ENCODE measurements at regions not wholly inside any gene's neighbourhood (a gene's known extent, or its start where the extent isn't known, plus 50 kb on each side); places are given as distances from the start of the nearest gene placed in this dataset.

GRCh38 chr14:85169381-85169780 is 360.6 kb upstream of the FLRT2 start:
- H3K27me3 Mint-ChIP-seq (ENCODE audit: low read depth) = peaks cover 5% of the 10 kb centered on the region; the same call in 1 of the 2 replicates
- H3K9me3 Mint-ChIP-seq = no peaks in the 10 kb centered on the region
- ChIA-PET CTCF (no interaction called here), POLR2A (no interaction called here)
- H3K36me3 Mint-ChIP-seq = no peaks in the 10 kb centered on the region
- H3K4me1 Mint-ChIP-seq = no peaks in the 10 kb centered on the region
- TF ChIP-seq EMX1 (CRISPR knock-in tag; IDR thresholded peaks at IDR 0.05) = no peak
- TF ChIP-seq, protein P1, sequence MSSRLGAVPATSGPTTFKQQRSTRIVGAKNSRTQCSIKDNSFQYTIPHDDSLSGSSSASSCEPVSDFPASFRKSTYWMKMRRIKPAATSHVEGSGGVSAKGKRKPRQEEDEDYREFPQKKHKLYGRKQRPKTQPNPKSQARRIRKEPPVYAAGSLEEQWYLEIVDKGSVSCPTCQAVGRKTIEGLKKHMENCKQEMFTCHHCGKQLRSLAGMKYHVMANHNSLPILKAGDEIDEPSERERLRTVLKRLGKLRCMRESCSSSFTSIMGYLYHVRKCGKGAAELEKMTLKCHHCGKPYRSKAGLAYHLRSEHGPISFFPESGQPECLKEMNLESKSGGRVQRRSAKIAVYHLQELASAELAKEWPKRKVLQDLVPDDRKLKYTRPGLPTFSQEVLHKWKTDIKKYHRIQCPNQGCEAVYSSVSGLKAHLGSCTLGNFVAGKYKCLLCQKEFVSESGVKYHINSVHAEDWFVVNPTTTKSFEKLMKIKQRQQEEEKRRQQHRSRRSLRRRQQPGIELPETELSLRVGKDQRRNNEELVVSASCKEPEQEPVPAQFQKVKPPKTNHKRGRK (CRISPR knock-in tag; IDR thresholded peaks at IDR 0.05; ENCODE audit: borderline replicate concordance) = no peak
- TF ChIP-seq OVOL2 (CRISPR knock-in tag; IDR thresholded peaks at IDR 0.05; ENCODE audit: borderline replicate concordance) = no peak
- TF ChIP-seq ZNF263 (CRISPR knock-in tag; IDR thresholded peaks at IDR 0.05; ENCODE audit: low read depth) = no peak
- TF ChIP-seq ZNF671 (CRISPR knock-in tag; IDR thresholded peaks at IDR 0.05) = no peak
- no peak overlapping the region for H3K4me3 Mint-ChIP-seq
- DNase-seq (ENCODE audit: low spot score) (no peak), ATAC-seq (no peak)
- H3K27ac Mint-ChIP-seq = no peak overlapping the region

- ATAC-seq (no peak; the same call in 1 of the 2 replicates), DNase-seq (ENCODE audit: low spot score) (no peak)
- no peak overlapping the region for H3K4me3 Mint-ChIP-seq
- CTCF ChIA-PET = interaction anchor here (0.7 kb wide), 1 partner anchor 1879 kb away, joined by 3 read pairs; no protein-coding TSS in a partner anchor
- H3K27ac Mint-ChIP-seq = no peak overlapping the region
- H3K9me3 Mint-ChIP-seq = no peaks in the 10 kb centered on the region
- POLR2A ChIA-PET = no interaction called here
- no peaks in the 10 kb centered on the region for H3K36me3 Mint-ChIP-seq
- H3K4me1 Mint-ChIP-seq = peaks cover 2% of the 10 kb centered on the region; the same call in 1 of the 2 replicates
- TF ChIP-seq PREB (CRISPR knock-in tag; IDR thresholded peaks at IDR 0.05; ENCODE audit: borderline replicate concordance) = no peak
- TF ChIP-seq SOX15 (CRISPR knock-in tag; IDR thresholded peaks at IDR 0.05) = no peak
- TF ChIP-seq, protein P2, sequence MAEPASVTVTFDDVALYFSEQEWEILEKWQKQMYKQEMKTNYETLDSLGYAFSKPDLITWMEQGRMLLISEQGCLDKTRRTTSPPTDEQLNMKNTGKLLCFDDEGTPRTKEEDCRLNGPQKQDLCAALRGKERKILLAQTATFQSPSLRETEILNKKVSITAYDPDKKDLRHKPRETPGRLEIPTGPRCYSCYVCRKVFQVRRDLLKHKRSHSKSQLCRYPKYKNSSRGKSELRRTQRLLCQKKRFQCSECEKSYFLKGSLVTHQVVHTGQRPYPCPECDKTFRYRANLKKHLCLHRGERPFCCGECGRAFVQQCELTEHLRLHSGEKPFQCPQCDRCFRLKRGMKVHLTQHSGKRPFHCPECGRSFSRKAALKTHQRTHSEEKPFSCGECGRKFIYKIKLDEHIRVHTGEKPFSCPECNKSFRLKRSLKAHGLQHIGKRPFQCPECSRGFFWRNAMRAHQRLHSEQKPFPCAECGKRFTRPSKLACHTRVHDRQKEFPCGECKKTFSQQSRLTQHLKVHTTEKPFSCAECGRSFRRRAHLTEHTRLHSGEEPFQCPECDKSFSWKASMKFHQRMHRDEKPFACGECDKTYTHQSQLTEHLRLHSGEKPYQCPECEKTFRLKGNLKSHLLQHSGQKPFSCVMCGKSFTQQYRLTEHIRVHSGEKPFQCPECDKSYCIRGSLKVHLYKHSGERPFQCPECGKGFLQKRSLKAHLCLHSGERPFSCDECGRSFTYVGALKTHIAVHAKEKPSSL (CRISPR knock-in tag; conservative IDR thresholded peaks at IDR 0.05) = no peak
- no peak for TF ChIP-seq FOXP1 (CRISPR knock-in tag; IDR thresholded peaks at IDR 0.05; ENCODE audit: borderline replicate concordance)
- H3K27me3 Mint-ChIP-seq (ENCODE audit: low read depth) = no peaks in the 10 kb centered on the region
Measured at GRCh38 chr14:85172290-85172689, 357.7 kb upstream of the FLRT2 start.

- Mint-ChIP-seq H3K9me3 (no peaks in the 10 kb centered on the region), H3K36me3 (no peaks in the 10 kb centered on the region), H3K27ac (no peak overlapping the region), H3K4me3 (no peak overlapping the region), H3K27me3 (ENCODE audit: low read depth) (no peaks in the 10 kb centered on the region; the same call in 1 of the 2 replicates), H3K4me1 (peaks cover 7% of the 10 kb centered on the region)
- no peak for DNase-seq (ENCODE audit: low spot score)
- POLR2A ChIA-PET = no interaction called here
- CTCF ChIA-PET = interaction anchor here (0.7 kb wide), 1 partner anchor 1879 kb away, joined by 3 read pairs; no protein-coding TSS in a partner anchor
- no peak for ATAC-seq
- no peak for TF ChIP-seq ZNF317 (CRISPR knock-in tag; IDR thresholded peaks at IDR 0.05; ENCODE audit: borderline replicate concordance, low read depth)
- TF ChIP-seq, protein P3, sequence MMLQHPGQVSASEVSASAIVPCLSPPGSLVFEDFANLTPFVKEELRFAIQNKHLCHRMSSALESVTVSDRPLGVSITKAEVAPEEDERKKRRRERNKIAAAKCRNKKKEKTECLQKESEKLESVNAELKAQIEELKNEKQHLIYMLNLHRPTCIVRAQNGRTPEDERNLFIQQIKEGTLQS (CRISPR knock-in tag; conservative IDR thresholded peaks at IDR 0.05) = no peak
- no peak for TF ChIP-seq NFE2L1 (CRISPR knock-in tag; IDR thresholded peaks at IDR 0.05)
- TF ChIP-seq, protein P4, sequence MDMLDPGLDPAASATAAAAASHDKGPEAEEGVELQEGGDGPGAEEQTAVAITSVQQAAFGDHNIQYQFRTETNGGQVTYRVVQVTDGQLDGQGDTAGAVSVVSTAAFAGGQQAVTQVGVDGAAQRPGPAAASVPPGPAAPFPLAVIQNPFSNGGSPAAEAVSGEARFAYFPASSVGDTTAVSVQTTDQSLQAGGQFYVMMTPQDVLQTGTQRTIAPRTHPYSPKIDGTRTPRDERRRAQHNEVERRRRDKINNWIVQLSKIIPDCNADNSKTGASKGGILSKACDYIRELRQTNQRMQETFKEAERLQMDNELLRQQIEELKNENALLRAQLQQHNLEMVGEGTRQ (CRISPR knock-in tag; IDR thresholded peaks at IDR 0.05) = no peak
- no peak for TF ChIP-seq NFATC4 (CRISPR knock-in tag; IDR thresholded peaks at IDR 0.05)
- TF ChIP-seq PREB (CRISPR knock-in tag; IDR thresholded peaks at IDR 0.05; ENCODE audit: borderline replicate concordance) = no peak
- no peak for TF ChIP-seq ZNF423 (CRISPR knock-in tag; IDR thresholded peaks at IDR 0.05)
- no peak for TF ChIP-seq ETV6 (CRISPR knock-in tag; IDR thresholded peaks at IDR 0.05)
- TF ChIP-seq FOXJ3 (CRISPR knock-in tag; IDR thresholded peaks at IDR 0.05; ENCODE audit: borderline replicate concordance) = no peak
- no peak for TF ChIP-seq ZNF671 (CRISPR knock-in tag; IDR thresholded peaks at IDR 0.05)
- TF ChIP-seq, protein P5, sequence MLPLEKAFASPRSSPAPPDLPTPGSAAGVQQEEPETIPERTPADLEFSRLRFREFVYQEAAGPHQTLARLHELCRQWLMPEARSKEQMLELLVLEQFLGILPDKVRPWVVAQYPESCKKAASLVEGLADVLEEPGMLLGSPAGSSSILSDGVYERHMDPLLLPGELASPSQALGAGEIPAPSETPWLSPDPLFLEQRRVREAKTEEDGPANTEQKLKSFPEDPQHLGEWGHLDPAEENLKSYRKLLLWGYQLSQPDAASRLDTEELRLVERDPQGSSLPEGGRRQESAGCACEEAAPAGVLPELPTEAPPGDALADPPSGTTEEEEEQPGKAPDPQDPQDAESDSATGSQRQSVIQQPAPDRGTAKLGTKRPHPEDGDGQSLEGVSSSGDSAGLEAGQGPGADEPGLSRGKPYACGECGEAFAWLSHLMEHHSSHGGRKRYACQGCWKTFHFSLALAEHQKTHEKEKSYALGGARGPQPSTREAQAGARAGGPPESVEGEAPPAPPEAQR (CRISPR knock-in tag; IDR thresholded peaks at IDR 0.05) = no peak
- TF ChIP-seq ZNF121 (CRISPR knock-in tag; IDR thresholded peaks at IDR 0.05) = no peak
- TF ChIP-seq, protein P6, sequence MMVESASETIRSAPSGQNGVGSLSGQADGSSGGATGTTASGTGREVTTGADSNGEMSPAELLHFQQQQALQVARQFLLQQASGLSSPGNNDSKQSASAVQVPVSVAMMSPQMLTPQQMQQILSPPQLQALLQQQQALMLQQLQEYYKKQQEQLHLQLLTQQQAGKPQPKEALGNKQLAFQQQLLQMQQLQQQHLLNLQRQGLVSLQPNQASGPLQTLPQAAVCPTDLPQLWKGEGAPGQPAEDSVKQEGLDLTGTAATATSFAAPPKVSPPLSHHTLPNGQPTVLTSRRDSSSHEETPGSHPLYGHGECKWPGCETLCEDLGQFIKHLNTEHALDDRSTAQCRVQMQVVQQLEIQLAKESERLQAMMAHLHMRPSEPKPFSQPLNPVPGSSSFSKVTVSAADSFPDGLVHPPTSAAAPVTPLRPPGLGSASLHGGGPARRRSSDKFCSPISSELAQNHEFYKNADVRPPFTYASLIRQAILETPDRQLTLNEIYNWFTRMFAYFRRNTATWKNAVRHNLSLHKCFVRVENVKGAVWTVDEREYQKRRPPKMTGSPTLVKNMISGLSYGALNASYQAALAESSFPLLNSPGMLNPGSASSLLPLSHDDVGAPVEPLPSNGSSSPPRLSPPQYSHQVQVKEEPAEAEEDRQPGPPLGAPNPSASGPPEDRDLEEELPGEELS (CRISPR knock-in tag; IDR thresholded peaks at IDR 0.05) = no peak
- TF ChIP-seq KAT7 (CRISPR knock-in tag; IDR thresholded peaks at IDR 0.05; ENCODE audit: borderline replicate concordance) = no peak
Measured at GRCh38 chr14:85172889-85173477, 357.0 kb upstream of the FLRT2 start.

Data from WTC11 (cell line).